ENCODE measurements at regions not wholly inside any gene's neighbourhood (a gene's known extent, or its start where the extent isn't known, plus 50 kb on each side); places are given as distances from the start of the nearest gene placed in this dataset.

DNA sequence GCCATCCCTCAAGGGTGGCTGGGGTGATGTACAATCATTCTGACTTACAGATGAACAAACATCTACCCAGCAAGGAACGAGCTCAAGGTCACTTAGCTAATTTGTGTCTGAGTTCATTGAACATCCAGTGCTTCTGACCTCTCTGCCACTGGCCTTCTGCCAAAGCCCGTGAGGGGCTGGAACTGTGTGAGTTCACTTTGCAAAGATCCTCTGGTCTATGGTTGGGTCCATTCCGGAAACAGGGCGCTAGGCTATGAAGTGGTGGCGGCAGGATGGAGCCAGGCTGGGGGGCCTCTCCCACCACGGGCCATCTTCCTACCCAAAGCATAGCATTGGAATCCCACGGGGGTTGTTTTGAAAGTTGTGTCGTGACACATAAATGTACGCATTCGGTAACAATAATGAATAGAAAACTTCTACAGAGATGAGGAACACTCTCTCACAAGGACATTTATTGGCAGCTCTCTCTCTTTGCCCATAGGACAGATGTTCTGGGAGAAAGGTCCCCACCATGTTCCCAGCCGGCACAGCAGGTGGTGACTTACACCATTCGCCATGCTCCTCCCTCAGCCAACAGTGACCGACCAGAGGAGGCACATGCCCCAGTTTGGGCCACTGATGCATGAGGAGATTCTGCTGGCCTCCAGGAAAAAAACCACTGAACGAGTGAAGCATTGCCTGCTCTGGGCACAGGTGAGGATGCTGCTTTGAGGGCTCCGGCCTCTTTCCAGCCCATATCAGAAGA is 214.7 kb upstream of the CHRNA7 start:
- H3K9me3 ChIP-seq = no peaks in the 10 kb centered on the region
- H3K4me1 ChIP-seq (replicated peaks) = no peaks in the 10 kb centered on the region
- no peaks in the 10 kb centered on the region for H3K27me3 ChIP-seq (replicated peaks; ENCODE audit: insufficient read depth)
- TF ChIP-seq POLR2AphosphoS5 (IDR thresholded peaks at IDR 0.05) = no peak
- intact Hi-C loops (cut with DNase I) = no loop called here
- H3K36me3 ChIP-seq = no peaks in the 10 kb centered on the region
- H3K4me3 ChIP-seq = no peak overlapping the region
- no peak for DNase-seq (ENCODE audit: low spot score)
- H3K27ac ChIP-seq = no peak overlapping the region
- 83% methylated on average over 15 of the region's 15 CpGs for WGBS

DNA sequence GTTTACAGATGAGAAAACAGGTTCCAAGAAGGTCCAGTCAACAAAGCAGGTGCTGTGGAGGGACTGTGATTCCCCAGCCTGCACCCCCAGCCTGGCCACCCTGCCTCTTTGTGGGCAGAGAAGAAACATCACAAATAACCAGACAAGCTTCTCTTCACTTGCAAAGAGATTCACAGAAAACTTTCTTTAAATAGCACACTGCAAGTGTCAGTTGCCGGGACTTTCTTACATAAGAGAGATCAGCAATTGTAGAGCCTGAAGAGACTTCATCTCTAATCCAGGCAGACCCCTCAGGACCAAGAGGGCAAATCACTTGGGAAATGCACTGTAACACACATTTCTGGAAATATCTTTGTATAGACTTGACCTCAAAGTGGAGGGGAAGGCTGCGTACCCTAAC is 207.9 kb upstream of the CHRNA7 start:
- no peaks in the 10 kb centered on the region for H3K27me3 ChIP-seq (replicated peaks; ENCODE audit: insufficient read depth)
- intact Hi-C loops (cut with DNase I) = loop anchor here (10.0 kb wide), 2 partner anchors 58 to 62 kb away; no protein-coding TSS in a partner anchor
- no peak overlapping the region for H3K27ac ChIP-seq
- no peak overlapping the region for H3K4me3 ChIP-seq
- TF ChIP-seq, protein P1, sequence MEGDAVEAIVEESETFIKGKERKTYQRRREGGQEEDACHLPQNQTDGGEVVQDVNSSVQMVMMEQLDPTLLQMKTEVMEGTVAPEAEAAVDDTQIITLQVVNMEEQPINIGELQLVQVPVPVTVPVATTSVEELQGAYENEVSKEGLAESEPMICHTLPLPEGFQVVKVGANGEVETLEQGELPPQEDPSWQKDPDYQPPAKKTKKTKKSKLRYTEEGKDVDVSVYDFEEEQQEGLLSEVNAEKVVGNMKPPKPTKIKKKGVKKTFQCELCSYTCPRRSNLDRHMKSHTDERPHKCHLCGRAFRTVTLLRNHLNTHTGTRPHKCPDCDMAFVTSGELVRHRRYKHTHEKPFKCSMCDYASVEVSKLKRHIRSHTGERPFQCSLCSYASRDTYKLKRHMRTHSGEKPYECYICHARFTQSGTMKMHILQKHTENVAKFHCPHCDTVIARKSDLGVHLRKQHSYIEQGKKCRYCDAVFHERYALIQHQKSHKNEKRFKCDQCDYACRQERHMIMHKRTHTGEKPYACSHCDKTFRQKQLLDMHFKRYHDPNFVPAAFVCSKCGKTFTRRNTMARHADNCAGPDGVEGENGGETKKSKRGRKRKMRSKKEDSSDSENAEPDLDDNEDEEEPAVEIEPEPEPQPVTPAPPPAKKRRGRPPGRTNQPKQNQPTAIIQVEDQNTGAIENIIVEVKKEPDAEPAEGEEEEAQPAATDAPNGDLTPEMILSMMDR (IDR thresholded peaks at IDR 0.05) = no peak
- no peak for TF ChIP-seq POLR2A (IDR thresholded peaks at IDR 0.05)
- no peak for TF ChIP-seq POLR2AphosphoS5 (IDR thresholded peaks at IDR 0.05)
- no peaks in the 10 kb centered on the region for H3K36me3 ChIP-seq
- H3K4me1 ChIP-seq (replicated peaks) = no peaks in the 10 kb centered on the region
- WGBS = 87% methylated on average over 2 of the region's 2 CpGs
- no peaks in the 10 kb centered on the region for H3K9me3 ChIP-seq
- no peak for DNase-seq (ENCODE audit: low spot score)

GRCh38 chr15:31824024-31824423 is 206.3 kb upstream of the CHRNA7 start:
- Histone ChIP-seq H3K27ac (no peak overlapping the region), H3K27me3 (replicated peaks; ENCODE audit: insufficient read depth) (no peaks in the 10 kb centered on the region), H3K36me3 (no peaks in the 10 kb centered on the region), H3K4me1 (replicated peaks) (no peaks in the 10 kb centered on the region), H3K4me3 (no peak overlapping the region), H3K9me3 (no peaks in the 10 kb centered on the region)
- no peak for TF ChIP-seq POLR2AphosphoS5 (IDR thresholded peaks at IDR 0.05)
- no peak for TF ChIP-seq POLR2A (IDR thresholded peaks at IDR 0.05)
- TF ChIP-seq, protein P1 (IDR thresholded peaks at IDR 0.05) = no peak
- intact Hi-C loops (cut with DNase I) = loop anchor here (10.0 kb wide), 2 partner anchors 59 to 61 kb away; no protein-coding TSS in a partner anchor
- WGBS = 82% methylated on average over 5 of the region's 5 CpGs
- no peak for DNase-seq (ENCODE audit: low spot score)

DNA sequence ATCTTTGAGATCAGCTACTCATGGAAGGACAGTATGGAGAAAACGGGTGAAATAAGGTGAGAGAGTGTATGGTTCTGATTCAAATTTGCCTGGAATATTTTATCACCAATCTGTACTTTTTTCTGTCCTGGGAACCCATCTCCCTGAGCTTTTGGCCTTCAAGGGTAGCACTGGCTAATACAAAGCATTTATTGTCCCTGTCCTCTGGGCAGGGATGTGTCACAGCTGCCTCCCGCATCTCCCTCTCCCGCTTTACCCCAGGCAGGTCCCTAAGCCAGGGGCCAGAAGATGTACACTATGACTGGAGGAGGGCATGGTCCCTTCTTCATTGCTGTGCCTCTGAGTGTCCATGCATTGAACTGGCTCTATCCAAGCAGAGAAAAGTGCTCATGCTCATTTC is 201.7 kb upstream of the CHRNA7 start:
- H3K4me3 ChIP-seq = no peak overlapping the region
- H3K27ac ChIP-seq = no peak overlapping the region
- no peaks in the 10 kb centered on the region for H3K36me3 ChIP-seq
- 92% methylated on average over 3 of the region's 3 CpGs for WGBS
- H3K9me3 ChIP-seq = no peaks in the 10 kb centered on the region
- no peaks in the 10 kb centered on the region for H3K27me3 ChIP-seq (replicated peaks; ENCODE audit: insufficient read depth)
- no peak for DNase-seq (ENCODE audit: low spot score)
- no peaks in the 10 kb centered on the region for H3K4me1 ChIP-seq (replicated peaks)
- intact Hi-C loops (cut with DNase I) = loop anchor here (10.0 kb wide), 2 partner anchors 56 to 64 kb away; no protein-coding TSS in a partner anchor
- TF ChIP-seq POLR2A (IDR thresholded peaks at IDR 0.05) (no peak), POLR2AphosphoS5 (IDR thresholded peaks at IDR 0.05) (no peak)
- TF ChIP-seq, protein P1 (IDR thresholded peaks at IDR 0.05) = no peak

DNA sequence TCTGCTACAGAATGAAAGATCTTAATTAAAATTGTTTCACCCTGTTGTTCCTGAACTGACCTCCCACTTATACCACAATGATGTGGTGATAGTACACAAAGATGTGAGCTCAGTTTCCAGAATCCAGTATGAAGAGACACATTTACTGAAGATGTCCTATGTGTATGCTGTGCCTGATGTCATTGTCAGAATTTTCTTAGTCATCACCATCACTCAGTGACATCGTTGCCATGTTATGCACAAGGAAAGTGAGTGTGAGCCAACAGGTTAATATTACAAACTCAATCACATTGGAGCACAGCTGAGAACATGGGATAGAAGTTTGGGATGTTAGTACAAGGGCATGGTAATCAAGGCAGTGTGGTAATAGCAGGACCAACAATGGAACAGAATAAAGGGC is 199.7 kb upstream of the CHRNA7 start:
- no peak overlapping the region for H3K4me3 ChIP-seq
- no peaks in the 10 kb centered on the region for H3K36me3 ChIP-seq
- no peaks in the 10 kb centered on the region for H3K4me1 ChIP-seq (replicated peaks)
- intact Hi-C loops (cut with DNase I) = no loop called here
- DNase-seq (ENCODE audit: low spot score) = no peak
- no peak for TF ChIP-seq POLR2A (IDR thresholded peaks at IDR 0.05)
- TF ChIP-seq, protein P1 (IDR thresholded peaks at IDR 0.05) = no peak
- TF ChIP-seq POLR2AphosphoS5 (IDR thresholded peaks at IDR 0.05) = no peak
- H3K27ac ChIP-seq = no peak overlapping the region
- no peaks in the 10 kb centered on the region for H3K9me3 ChIP-seq
- 87% methylated on average over 1 of the region's 1 CpG for WGBS
- no peaks in the 10 kb centered on the region for H3K27me3 ChIP-seq (replicated peaks; ENCODE audit: insufficient read depth)

Measured in prostate gland (tissue), 2 donors.